NCI-H2227 (cell line): ENCODE measurements at regions not wholly inside any gene's neighbourhood (a gene's known extent, or its start where the extent isn't known, plus 50 kb on each side); places are given as distances from the start of the nearest gene placed in this dataset.
"Not testable (repeated sequence)": the region's sequence is repeated elsewhere in the genome, so short reads cannot be mapped to it uniquely, and the experiment has no call there.

Source experiments
- DNase-seq: peaks from one replicate; lab custom pipeline; 2025; ENCODE audit not compliant: unreplicated experiment; lab: John Stamatoyannopoulos, UW

- no peak for DNase-seq
These were observed 444.4 kb upstream of the CHRM2 start for GRCh38 chr7:136424058-136424457.

GRCh38 chr7:136419740-136420139 lies 442.6 kb upstream of the MTPN start:
- DNase-seq, result not testable (repeated sequence)

GRCh38 chr7:136412952-136413351 lies 435.8 kb upstream of the MTPN start:
- no peak for DNase-seq

GRCh38 chr7:136405931-136406777 lies 429.0 kb upstream of the MTPN start:
- DNase-seq, result peak; percentile 76

GRCh38 chr7:136403591-136403990 lies 426.4 kb upstream of the MTPN start:
- no peak for DNase-seq

GRCh38 chr7:136400877-136401276 lies 423.7 kb upstream of the MTPN start:
- DNase-seq, result no peak

GRCh38 chr7:136399385-136399784 lies 422.2 kb upstream of the MTPN start:
- no peak for DNase-seq

- DNase-seq, result no peak
These were observed 415.7 kb upstream of the MTPN start for GRCh38 chr7:136392856-136393255.

- no peak for DNase-seq
These were observed 414.2 kb upstream of the MTPN start for GRCh38 chr7:136391371-136391770.

- no peak for DNase-seq
These were observed 412.8 kb upstream of the MTPN start for GRCh38 chr7:136389933-136390332.

GRCh38 chr7:136386876-136387275 lies 409.7 kb upstream of the MTPN start:
- DNase-seq, result no peak

- not testable (repeated sequence) for DNase-seq
These were observed 394.2 kb upstream of the MTPN start for GRCh38 chr7:136371409-136371808.

- DNase-seq, result no peak
These were observed 393.0 kb upstream of the MTPN start for GRCh38 chr7:136370137-136370536.

- no peak for DNase-seq
These were observed 392.1 kb upstream of the MTPN start for GRCh38 chr7:136369225-136369624.

GRCh38 chr7:136359333-136359903 lies 382.3 kb upstream of the MTPN start:
- DNase-seq, result no peak

- no peak for DNase-seq
These were observed 376.1 kb upstream of the MTPN start for GRCh38 chr7:136353287-136353686.

- DNase-seq, result no peak
These were observed 371.5 kb upstream of the MTPN start for GRCh38 chr7:136348542-136349192.

GRCh38 chr7:136348142-136348541 lies 371.0 kb upstream of the MTPN start:
- no peak for DNase-seq

GRCh38 chr7:136347488-136347887 lies 370.3 kb upstream of the MTPN start:
- no peak for DNase-seq

GRCh38 chr7:136342251-136342650 lies 365.1 kb upstream of the MTPN start:
- DNase-seq, result no peak

GRCh38 chr7:136339464-136339863 lies 362.3 kb upstream of the MTPN start:
- DNase-seq, result no peak

- no peak for DNase-seq
These were observed 359.8 kb upstream of the MTPN start for GRCh38 chr7:136336932-136337331.
